ENCODE measurements at regions not wholly inside any gene's neighbourhood (a gene's known extent, or its start where the extent isn't known, plus 50 kb on each side); places are given as distances from the start of the nearest gene placed in this dataset.

GRCh38 chr13:24087605-24088225 is 72.8 kb upstream of the SPATA13 start:
- TF ChIP-seq CTCF (IDR thresholded peaks at IDR 0.05; ENCODE audit: insufficient read depth, low read depth, low read length) (no peak), EZH2 (IDR thresholded peaks at IDR 0.05; ENCODE audit: insufficient read depth, low read length) (no peak)

Data from astrocyte (in vitro differentiated cells and primary cell).